K562 (cell line): ENCODE measurements at regions not wholly inside any gene's neighbourhood (a gene's known extent, or its start where the extent isn't known, plus 50 kb on each side); places are given as distances from the start of the nearest gene placed in this dataset.
A peak's percentile ranks its signal among the peaks of the same experiment; 100 is the strongest.

Experiments used
- ASH1L ChIP-seq: fragments of 450-650 bp; IDR thresholded peaks from 2 replicates; pipeline ENCODE4 v1.6.1; 2018; ENCODE audit warnings: borderline replicate concordance, mild to moderate bottlenecking, low read depth; ENCODE audit not compliant: partially characterized antibody
- CBX8 ChIP-seq: fragments of 200-600 bp; sonication (generic); IDR thresholded peaks from 2 replicates; pipeline ENCODE4 v1.6.1; 2012; ENCODE audit warnings: borderline replicate concordance, mixed run types, low read depth, mild to moderate bottlenecking, moderate library complexity, mixed read lengths, low read length, control low read depth, inconsistent platforms; ENCODE audit not compliant: poor library complexity, severe bottlenecking; ENCODE audit errors: extremely low read depth
- CEBPG ChIP-seq, 3 experiments: fragments of 200-800 bp in 1 of 3; sonication (Bioruptor generic) in 1 of 3; sonication (generic) in 1 of 3; formaldehyde crosslinking in 1 of 3; IDR thresholded peaks in 2 of 3; conservative IDR thresholded peaks in 1 of 3; 2 replicates each; pipeline versions ENCODE4 v1.6.1 to v1.8.0; 2016 to 2022; ENCODE audit warnings: missing compliant biosample characterization in 2 of 3, missing genetic modification characterization in 2 of 3, mild to moderate bottlenecking in 1 of 3, missing genetic modification reagents in 1 of 3
- CTCF ChIP-seq, 3 experiments: IDR thresholded peaks in 2 of 3; conservative IDR thresholded peaks in 1 of 3; 2 replicates each; pipeline ENCODE4 v1.5.1; 2011 to 2012; ENCODE audit warnings: low read length in 3 of 3, mild to moderate bottlenecking in 3 of 3, control low read depth in 2 of 3, improper control_type of control experiment in 1 of 3, inconsistent platforms in 1 of 3, low read depth in 1 of 3, mixed read lengths in 1 of 3, moderate library complexity in 1 of 3; ENCODE audit not compliant: insufficient read depth in 2 of 3
- POLR2A ChIP-seq: fragments of 450-650 bp; conservative IDR thresholded peaks from 2 replicates; pipeline ENCODE4 v1.6.1; 2016
- SNAPC5 ChIP-seq: fragments of 250-450 bp; sonication (Bioruptor Pico); IDR thresholded peaks from 2 replicates; pipeline ENCODE4 v1.8.0; 2021; ENCODE audit warnings: moderate library complexity, mild to moderate bottlenecking, inconsistent platforms
- ZNF232 ChIP-seq: sonication (generic); formaldehyde crosslinking; IDR thresholded peaks from 2 replicates; pipeline ENCODE4 v1.8.0; 2022; ENCODE audit warnings: mild to moderate bottlenecking, missing genetic modification reagents
- ZNF589 ChIP-seq: fragments of 200-800 bp; sonication (Bioruptor generic); IDR thresholded peaks from 2 replicates; pipeline ENCODE4 v1.6.1; 2016; ENCODE audit warnings: low read depth, missing genetic modification characterization, missing compliant biosample characterization
- TF ChIP-seq, protein P1 (sequence below): sonication (generic); formaldehyde crosslinking; IDR thresholded peaks from 2 replicates; pipeline ENCODE4 v1.9.0; 2022; ENCODE audit warnings: mild to moderate bottlenecking, missing genetic modification reagents

DNA sequence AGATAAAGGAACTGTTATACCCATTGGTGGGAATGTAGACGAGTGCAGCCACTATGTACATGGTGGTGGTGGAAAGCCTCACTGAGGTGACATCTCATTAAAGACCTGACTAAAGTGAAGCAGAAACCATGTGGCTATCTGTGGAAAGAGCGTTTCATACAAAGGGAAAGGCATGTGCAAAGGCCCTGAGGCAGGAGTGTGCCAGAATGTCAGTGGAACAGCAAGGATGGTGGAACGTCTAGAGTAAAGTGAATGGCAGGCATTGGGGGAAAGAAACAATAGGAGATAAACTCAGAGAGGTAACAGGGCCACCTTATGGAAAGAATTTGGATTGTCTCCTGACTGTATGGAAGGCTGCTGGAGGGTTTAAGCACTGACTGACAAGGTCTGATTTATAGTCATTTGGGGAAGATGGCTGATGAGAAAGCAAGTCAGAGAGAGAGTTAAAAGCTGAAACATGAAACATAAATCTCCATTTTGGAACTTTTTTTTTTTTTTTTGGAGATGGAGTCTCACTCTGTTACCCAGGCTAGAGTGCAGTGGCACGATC, 245.7 kb downstream of the STK31 start:
- TF ChIP-seq SNAPC5 (CRISPR knock-in tag): no peak
- no peak for TF ChIP-seq ASH1L
- no peak for TF ChIP-seq POLR2A
- no peak for TF ChIP-seq ZNF232
- TF ChIP-seq, protein P1, sequence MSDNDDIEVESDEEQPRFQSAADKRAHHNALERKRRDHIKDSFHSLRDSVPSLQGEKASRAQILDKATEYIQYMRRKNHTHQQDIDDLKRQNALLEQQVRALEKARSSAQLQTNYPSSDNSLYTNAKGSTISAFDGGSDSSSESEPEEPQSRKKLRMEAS: no peak
- no peak for TF ChIP-seq CEBPG (CRISPR knock-in tag; IDR thresholded peaks at IDR 0.05)
- TF ChIP-seq CEBPG (tag; conservative IDR thresholded peaks at IDR 0.05 in 1 of 2, IDR thresholded peaks at IDR 0.05 in 1 of 2): no peak
- TF ChIP-seq ZNF589 (CRISPR knock-in tag): no peak
- no peak for TF ChIP-seq CBX8
- TF ChIP-seq CTCF (IDR thresholded peaks at IDR 0.05 in 2 of 3, conservative IDR thresholded peaks at IDR 0.05 in 1 of 3; ENCODE audit: insufficient read depth in 2 of 3, low read depth in 1 of 3, low read length in 3 of 3): peak in 1 of 3 experiments; percentile 22; a peak in 1 of 6 replicates
